ENCODE measurements at regions not wholly inside any gene's neighbourhood (a gene's known extent, or its start where the extent isn't known, plus 50 kb on each side); places are given as distances from the start of the nearest gene placed in this dataset.

DNA sequence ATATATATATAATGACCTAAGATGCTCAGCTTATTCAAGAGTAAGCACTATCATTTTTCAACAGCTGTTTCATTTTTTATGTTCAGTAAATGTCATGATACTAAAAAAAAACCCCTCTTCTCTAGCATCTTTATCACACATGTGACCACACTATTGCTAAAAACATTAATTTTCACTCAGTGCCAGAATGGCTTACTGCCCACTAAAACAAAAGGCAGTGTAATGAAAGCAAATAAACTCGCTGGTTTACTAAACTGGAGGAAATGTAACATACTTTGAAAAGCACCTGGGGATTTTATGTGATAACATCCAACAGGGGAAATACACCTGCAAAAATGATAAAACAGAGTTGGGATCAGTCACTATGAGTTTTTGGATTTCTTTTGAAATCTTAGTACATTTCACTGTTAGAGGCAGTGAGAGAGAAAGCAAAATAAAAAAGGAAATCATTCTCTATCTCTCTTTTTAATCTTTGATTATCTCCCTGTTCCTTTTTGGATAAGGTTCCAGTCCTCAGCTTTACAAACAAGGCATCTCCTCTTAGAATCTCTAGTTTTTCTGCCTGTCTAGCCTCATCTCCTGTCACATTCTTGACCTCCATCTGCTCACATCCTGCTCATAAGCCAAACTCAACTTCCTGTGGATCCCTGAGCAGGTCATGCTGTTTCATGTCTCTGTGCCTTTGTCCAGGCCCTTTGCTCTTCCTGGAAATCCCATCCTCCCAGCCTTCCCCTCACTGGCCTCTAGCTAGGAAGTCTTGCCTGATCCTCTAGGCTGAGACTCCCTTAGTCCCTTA lies 338.0 kb downstream of the MAN2A1 start:
- no peak for DNase-seq (ENCODE audit: low read depth in 2 of 2, low spot score in 1 of 2)

DNA sequence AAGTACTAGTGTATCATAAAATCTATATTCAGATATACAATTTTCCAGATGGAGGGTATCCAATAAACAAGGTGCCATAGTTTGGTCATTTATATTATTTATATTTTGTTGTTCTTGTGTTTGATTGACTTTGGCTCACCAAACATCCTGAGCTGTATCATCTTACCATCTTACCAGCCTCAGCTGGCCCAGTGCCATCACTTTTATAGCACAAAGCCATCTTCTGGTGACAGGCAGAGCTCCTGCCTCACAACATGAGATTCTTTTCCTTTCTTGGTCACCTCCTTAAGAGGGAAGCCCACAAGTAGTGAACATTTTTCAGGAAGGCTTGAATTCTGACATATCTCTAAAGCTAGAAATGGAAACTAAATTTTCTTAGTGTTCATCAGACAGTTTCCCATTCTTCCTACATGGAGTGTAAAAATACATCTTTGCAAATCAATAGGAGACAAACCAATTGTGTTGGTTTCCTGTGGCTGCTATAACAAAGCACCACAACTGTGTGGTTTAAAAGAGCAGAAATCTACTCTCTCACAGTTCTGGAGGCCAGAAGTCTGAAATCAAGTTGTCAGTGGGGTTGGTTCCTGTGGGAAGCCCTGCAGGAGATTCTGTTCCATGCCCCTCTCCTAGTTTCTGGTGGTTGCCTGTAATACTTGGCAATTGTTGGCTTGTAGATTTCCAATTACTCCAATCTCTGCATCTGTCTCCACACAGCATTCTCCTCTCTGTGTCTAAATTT lies 341.8 kb downstream of the MAN2A1 start:
- no peak for DNase-seq (ENCODE audit: low read depth in 2 of 2, low spot score in 1 of 2)

DNA sequence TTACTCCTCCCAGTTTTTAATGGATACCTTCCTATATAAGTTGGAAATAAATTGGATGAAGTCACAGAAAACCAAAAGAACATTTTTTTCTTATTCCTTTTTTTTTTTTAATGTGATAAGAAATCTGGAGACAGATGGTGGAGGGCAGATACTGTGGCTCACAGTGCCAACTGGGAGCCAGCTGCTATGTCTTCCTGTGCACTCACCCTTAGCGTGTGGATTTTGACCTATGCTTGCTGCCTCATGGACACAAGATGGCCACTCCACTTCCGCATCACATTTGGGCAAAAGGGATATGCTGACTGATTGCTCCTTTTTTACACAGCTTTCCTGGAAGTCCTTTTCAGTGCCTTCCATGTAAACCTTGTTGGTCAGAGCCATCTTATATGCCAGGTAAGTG lies 342.6 kb downstream of the MAN2A1 start:
- no peak for DNase-seq (ENCODE audit: low read depth in 2 of 2, low spot score in 1 of 2)

DNA sequence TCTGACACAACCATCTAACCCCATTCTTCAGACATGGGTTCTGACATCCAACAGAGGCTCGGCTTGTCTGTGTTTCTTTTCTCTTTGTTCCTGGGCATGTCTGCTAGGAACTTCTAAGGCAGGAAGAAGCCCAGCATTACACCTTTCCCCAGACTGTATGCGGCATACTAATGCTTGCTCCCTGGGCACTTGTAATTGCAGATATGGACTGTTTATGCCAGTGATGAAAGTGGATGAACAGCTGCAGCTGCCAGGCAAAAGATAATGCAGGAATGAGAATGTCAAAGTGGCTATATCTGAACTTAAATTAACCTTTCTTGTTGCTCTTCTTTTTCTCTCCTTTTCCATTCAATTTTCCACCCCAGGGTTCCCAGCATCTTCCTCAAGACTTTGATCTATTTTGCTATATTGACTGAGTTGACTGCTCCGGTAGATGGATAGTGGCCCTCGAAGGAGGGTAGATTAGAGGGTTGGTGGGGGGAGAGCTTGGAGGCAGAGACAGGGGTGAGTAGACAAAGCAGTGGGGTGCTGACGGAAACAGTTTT lies 344.4 kb downstream of the MAN2A1 start:
- no peak for DNase-seq (ENCODE audit: low read depth in 2 of 2, low spot score in 1 of 2)

DNA sequence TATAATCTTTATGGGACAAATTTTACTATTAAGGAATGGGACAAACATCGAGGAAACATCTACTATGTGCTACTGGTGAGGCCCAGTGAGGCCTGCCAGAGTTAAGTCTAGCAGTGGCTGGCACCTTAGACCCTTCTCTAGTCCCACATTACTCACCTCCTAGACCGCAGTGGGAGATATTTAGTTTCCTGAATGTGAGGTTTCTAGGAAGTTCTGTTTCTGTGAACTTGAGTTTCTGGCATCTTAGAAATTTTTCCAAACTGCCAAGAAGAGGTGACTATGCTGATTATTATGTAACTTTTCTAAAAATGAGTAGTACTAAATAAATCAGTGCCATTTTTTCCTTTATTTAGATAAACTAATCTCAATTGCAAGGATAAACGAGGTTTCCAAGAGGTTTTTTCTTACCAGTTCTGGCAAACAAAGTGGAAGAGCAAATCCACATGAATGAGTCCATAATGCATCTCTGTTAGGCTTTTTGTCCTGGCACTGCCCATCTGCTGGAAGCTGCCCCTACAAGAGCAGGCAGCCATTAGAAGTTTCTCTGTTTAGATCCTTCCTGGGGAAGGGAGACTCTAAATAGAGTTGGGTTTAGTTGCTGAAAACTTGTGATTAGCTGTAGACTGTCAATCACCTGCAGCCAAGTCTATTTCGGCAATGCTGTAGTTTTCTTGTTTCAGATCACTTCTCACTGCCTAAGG lies 348.7 kb downstream of the MAN2A1 start:
- no peak for DNase-seq (ENCODE audit: low read depth in 2 of 2, low spot score in 1 of 2)

DNA sequence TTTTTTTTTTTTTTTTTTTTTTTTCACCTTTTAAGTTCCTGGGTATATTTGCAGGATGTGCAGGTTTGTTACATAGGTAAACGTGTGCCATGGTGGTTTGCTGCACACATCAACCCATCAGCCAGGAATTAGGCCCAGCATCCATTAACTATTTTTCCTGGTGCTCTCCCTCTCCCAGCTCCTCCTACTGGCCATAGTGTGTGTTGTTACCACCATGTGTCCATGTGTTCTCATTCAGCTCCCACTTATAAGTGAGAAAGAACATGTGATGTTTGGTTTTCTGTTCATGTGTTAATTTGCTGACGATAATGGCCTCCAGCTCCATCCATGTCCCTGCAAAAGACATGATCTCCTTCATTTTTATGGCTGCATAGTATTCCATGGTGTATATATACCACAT lies 350.5 kb downstream of the MAN2A1 start:
- no peak for DNase-seq (ENCODE audit: low read depth in 2 of 2, low spot score in 1 of 2)

DNA sequence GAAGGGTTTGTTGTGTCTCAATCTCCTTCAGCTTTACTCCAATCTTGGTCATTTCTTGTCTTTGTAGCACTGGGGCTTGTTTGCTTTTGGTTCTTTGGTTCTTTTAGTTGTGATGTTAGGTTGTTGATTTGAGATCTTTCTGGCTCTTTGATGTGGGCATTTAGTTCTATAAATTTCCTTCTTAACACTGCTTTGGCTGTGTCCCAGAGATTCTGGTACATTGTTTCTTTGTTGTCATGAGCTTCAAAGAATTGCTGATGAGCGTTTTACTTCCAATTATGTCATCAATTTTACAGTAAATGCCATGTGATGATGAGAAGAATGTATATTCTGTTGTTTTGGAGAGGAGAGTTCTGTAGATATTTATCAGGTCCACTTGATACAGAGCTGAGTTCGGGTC lies 353.3 kb downstream of the MAN2A1 start:
- DNase-seq (ENCODE audit: low read depth in 2 of 2, low spot score in 1 of 2), result no peak

DNA sequence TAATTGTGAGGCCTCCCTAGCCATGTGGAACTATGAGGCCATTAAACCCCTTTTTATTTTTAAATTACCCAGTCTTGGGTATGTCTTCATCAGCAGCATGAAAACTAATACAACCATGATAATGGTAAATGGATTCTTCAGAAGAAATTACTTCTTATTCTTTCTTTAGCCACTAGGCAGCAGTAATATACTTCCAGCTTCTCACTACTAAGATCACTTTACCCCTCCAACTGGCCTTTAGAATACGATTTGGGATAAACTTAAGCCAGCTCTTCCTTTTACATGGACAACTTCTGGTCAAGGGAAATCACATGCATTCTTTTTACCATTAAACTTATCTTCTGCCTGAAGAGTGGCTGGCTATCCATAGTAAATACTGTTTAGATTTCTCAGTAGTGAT lies 355.4 kb downstream of the MAN2A1 start:
- no peak for DNase-seq (ENCODE audit: low read depth in 2 of 2, low spot score in 1 of 2)

DNA sequence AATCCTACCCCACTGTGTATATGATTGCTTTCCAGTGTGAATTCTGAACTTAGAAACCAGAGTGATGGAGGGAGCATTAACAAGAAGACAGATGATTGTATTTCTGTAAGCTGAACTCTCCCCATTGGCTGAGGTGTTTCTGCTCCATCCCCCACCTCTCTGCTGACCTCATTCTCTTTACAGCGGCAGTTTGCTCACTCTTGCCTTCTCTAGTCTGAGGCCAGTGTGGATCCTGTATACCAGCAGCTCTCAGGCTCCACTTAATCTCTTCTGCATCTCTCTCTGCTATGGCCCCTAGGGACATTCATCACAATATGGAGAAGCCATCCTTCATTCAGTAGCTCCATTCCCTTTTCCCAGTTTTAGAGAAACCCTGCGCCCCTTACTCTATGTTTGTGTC lies 358.8 kb downstream of the MAN2A1 start:
- DNase-seq (ENCODE audit: low read depth in 2 of 2, low spot score in 1 of 2), result no peak

DNA sequence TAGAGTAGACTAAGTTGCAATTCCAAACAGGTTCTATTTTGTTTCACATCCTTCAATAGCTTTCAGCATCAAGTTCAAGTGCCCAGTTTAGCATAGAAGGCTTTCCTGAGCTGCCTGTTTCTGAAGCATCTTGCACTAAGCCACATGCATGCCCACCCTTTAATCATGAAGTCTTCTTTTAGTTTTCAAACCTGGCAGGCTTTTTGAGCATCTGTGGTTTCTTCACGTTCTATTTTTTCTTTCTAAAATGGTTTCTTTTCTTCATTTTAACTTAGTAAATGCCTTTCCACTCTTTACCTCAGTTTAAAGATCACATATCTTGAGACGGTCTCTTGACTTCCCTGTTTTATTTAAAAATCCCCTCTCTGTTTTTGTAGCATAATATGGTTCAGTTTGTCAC lies 360.1 kb downstream of the MAN2A1 start:
- no peak for DNase-seq (ENCODE audit: low read depth in 2 of 2, low spot score in 1 of 2)

DNA sequence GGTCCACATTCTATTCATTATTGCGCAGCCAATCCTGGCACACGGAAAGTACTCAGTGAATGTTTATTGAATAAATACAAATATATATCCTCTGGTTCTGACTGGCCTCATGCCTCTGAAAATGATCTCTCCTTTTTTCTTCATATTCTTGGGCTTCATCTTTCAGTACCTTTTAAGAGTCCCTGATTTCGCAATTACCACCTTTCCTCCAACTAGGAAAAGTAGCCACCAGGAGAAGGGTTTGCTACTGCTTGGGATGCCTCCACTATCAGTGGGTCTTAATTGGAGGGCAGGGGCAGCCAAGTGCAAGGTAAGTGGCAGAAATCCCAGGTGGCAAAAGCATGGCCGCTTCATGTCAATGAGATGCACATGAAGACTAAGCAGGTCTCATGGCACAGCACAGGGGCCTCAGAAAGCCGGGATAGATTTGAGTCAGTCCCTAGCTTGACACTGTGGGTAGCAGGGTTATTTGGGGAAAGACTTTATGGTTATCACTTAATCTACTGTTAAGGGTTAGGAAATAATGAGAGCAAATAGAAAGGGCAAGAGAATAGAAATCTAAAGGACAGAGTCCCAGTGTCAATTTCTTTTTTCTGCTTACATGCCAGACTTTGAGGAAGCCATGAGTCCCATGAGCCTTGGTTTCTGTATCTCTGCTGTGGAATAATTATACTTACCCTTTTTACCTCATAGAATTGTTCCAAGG lies 361.1 kb downstream of the MAN2A1 start:
- no peak for DNase-seq (ENCODE audit: low read depth in 2 of 2, low spot score in 1 of 2)

DNA sequence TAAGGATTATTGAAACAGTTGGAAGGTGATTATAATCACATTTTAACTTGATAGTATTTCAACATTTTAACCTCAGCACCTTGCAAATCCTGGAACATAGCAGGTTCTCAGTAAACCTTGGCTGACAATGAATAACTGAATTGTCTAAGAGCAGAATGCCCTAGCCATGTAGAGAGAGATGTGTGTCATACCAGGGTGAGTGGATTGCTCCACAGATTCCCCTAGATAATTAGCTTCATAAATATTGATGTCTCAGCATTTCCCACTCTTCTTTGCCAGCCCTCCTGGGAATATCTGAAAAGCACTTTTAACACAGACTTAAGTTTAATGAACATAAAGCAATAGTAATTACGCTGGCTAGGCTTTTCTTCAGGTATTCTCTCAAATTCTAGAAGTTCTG lies 363.5 kb downstream of the MAN2A1 start:
- DNase-seq (ENCODE audit: low read depth in 2 of 2, low spot score in 1 of 2), result no peak

DNA sequence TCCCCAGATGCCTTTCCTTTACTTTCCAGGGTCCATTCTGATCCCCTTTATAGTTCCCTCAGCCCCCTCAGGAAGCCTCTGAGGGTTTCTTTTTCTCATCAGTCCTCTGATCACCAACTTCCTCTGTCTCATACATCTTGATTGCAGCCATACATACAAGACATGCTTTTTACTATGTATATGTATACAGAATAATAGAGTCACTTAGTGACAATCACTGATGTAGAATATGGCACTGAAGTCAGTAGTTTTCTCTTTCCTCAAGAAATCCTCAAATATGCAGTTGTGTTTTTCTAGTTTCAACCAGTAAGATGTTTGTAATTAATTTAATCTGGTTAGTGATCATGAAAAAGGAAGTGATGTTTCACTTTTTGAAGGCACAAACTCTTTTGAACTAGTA lies 364.1 kb downstream of the MAN2A1 start:
- no peak for DNase-seq (ENCODE audit: low read depth in 2 of 2, low spot score in 1 of 2)

DNA sequence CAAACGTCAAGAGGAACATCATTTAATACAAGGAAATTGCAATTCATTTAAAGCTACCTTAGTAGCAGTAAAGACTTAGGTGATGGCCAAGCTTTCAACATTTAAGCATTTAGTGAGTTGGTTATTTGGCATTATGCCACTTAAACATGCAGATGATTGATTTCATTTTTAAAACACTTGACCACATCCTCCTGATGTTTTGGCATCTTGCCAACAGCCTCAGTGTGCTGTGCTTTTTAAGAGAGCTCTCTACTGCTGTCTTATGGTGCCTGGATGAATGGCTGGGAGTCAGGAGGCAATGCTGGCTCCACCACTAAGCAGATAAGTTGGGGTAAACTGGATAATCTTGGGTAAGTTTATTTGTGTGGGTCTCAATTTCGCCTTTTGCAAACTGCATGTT lies 364.5 kb downstream of the MAN2A1 start:
- peak; percentile 16 to 28 for DNase-seq (ENCODE audit: low read depth in 2 of 2, low spot score in 1 of 2)

DNA sequence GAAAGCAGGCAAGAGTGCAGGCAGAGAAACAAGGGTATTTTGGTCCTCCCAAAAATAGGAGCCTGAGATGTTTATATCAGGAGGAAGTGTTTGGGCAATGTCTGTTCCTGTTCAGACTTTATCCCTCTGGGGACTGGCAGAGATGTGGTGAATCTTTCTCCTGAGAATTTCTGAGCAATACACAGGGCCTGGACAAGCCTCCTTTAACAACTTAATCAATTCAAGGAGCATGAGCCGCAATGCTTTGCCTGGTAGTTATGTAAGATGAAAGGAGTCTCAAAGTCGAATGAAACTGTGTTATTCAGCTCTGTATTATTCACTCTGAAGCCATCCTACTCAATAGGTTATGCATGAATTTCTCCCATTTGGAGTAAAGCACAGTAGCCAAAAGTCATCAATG lies 365.6 kb downstream of the MAN2A1 start:
- no peak for DNase-seq (ENCODE audit: low read depth in 2 of 2, low spot score in 1 of 2)

DNA sequence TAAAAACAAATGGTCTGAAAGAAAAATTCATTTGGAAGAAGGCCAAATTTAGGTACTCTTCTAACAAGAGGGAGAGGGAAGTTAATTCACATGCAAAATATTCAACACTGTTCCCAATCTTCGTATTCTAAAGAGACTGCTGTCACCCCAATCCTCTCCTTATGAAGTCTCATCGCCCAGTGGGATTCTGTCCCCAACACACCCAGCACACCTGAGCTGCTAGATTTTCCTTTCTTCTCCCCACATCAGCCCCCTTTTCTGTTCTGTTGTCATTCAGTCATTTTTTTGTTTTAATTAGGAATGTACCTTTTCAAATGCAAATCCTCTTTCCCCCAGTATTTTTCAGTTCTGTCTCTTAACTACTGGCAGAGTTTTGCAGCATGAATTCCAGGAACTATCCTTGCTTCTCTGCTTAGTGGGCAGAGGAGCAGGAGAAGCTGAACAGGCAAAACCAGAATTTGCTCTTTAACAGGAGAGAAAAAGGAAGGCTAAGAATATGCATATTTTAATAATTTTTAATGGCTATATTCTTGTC lies 366.9 kb downstream of the MAN2A1 start:
- DNase-seq (ENCODE audit: low read depth in 2 of 2, low spot score in 1 of 2), result no peak

DNA sequence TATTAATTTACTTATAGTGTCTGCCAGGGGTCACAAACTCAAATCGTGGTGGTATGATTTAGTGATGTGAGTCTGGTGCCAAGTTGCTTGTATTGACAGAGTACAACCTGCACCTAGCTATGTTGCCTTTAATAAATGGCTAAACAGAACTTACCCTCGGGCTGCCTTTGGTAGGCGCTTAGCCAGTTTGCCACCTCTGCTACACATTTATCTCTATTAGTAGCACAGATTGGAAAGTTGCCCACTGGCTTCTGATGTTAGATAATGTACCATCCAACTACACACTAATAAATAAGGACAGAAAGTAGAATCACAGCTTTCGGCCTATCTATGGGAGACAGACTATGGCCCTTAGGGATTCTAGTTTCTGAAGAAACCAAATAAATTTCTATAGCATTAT lies 368.4 kb downstream of the MAN2A1 start:
- DNase-seq (ENCODE audit: low read depth in 2 of 2, low spot score in 1 of 2), result no peak

DNA sequence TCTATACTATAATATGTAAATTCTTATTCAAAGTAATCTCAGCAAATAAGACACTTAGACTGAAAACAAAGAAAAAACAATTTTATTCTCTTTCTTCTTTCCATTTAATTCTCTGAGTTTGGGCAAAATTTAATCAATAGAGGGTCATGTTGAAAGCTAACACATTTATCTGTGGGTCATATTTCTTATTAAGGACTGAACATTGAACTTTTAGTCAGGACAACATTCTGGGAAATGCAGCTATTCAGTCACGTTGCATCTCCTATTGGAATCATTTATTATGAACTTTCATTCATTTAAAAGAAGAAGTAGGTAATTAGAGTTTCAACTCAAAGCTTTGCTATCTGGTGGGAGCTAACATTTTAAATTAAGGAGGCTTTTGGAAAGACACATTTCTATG lies 372.5 kb downstream of the MAN2A1 start:
- no peak for DNase-seq (ENCODE audit: low read depth in 2 of 2, low spot score in 1 of 2)

DNA sequence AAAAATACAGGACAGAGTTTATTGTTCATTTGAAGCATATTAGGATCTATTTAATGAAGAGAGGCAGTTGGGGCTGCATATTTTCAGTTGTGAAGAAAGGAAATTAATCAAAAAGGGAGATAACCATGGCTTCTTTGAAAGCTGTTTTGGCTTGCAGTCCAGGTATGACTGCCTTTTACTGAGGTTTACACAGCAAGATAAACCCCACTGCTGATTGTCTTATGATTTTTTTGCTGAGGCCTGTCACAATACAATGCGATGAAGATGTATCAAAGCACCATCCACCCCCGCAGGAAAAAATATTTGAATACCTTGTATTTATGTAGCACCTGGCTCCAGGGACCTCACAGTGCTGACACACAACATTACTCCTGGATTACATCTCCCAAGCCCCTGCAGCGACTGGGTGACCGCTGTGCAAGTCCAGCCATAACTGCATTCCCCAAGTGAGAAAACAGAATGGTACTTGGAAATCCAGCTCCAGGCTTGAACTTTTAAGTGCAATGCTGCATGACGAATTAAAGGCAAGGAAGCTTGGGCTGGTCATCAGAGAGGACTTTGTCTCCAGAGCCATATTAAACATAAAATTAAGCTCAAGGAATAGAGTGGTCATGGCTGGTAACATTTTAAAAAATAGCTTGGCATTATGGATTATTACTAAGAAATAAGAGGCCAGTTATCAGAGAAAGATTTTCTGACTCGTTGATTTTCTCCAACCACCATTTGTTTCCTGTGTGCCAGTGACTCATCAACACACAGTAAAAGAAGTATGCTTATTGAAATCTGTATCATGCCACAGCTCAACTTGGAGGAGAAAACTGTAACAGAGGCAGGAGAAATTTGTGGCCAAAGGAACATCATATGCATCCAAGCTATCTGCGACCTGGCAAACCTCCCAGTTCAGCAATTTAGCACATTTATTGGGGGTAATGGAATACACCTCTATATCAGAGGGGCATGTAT lies 374.2 kb downstream of the MAN2A1 start:
- no peak for DNase-seq (ENCODE audit: low read depth in 2 of 2, low spot score in 1 of 2)
